ENCODE measurements at regions not wholly inside any gene's neighbourhood (a gene's known extent, or its start where the extent isn't known, plus 50 kb on each side); places are given as distances from the start of the nearest gene placed in this dataset.
A peak's percentile ranks its signal among the peaks of the same experiment; 100 is the strongest.

GRCh38 chr6:25042536-25042935 is 106.8 kb upstream of the RIPOR2 start:
- TF ChIP-seq CTCF (IDR thresholded peaks at IDR 0.05) (peak; percentile 34), EZH2 (IDR thresholded peaks at IDR 0.05; ENCODE audit: borderline replicate concordance, insufficient read depth, low read depth, low read length, poor library complexity, severe bottlenecking) (no peak)
